Breast epithelium (tissue), 3 donors: ENCODE measurements at regions not wholly inside any gene's neighbourhood (a gene's known extent, or its start where the extent isn't known, plus 50 kb on each side); places are given as distances from the start of the nearest gene placed in this dataset.

ENCODE experiments used
- CTCF ChIP-seq, 3 donors: fragments of 450-650 bp; IDR thresholded peaks; one replicate each; pipeline ENCODE4 v1.5.1; 2016 to 2017; ENCODE audit warnings: antibody characterized with exemption in 3 of 3, mild to moderate bottlenecking in 3 of 3, moderate library complexity in 3 of 3
- POLR2A ChIP-seq: fragments of 450-650 bp; IDR thresholded peaks from one replicate; pipeline ENCODE4 v1.6.1; 2016; ENCODE audit warnings: antibody characterized with exemption, mild to moderate bottlenecking, moderate library complexity

- no peak for TF ChIP-seq CTCF (IDR thresholded peaks at IDR 0.05)
- TF ChIP-seq POLR2A = no peak
Measured at GRCh38 chr20:19867074-19867473, 109.0 kb downstream of the RIN2 start.
